Erythroblast (primary cell): ENCODE measurements at regions not wholly inside any gene's neighbourhood (a gene's known extent, or its start where the extent isn't known, plus 50 kb on each side); places are given as distances from the start of the nearest gene placed in this dataset.
A peak's percentile ranks its signal among the peaks of the same experiment; 100 is the strongest.

ENCODE experiments used
- DNase-seq, 2 experiments: peaks; one replicate each; lab custom pipeline; 2025; lab: John Stamatoyannopoulos, UW
- GATA1 ChIP-seq: IDR thresholded peaks from 2 replicates; pipeline ENCODE4 v1.6.1; 2011; ENCODE audit warnings: low read depth, mild to moderate bottlenecking, control low read depth, low read length, moderate library complexity
- POLR2A ChIP-seq: IDR thresholded peaks from 2 replicates; pipeline ENCODE4 v1.6.1; 2011; ENCODE audit warnings: mild to moderate bottlenecking, low read length

DNA sequence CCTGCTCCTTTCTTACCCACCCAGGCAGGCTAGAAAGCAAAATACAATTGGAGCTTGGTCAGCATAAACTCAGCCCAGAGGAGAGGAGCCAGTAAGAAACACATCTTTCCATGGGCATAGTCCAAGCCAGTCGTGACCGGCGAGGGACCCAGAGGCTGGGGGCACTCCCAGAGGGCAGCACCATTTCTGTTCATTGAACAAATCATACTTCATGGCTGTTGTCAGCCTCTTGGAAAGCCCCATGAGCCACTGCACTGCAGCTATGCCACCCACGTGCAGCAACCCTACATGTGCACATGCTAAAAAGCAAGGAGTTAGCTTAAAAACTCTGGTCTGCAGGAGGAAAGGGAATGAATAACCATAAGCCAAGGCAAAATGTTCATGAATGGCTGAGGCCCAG lies 90.0 kb upstream of the CDKN3 start:
- no peak for TF ChIP-seq GATA1
- TF ChIP-seq POLR2A, result no peak
- DNase-seq, result no peak

DNA sequence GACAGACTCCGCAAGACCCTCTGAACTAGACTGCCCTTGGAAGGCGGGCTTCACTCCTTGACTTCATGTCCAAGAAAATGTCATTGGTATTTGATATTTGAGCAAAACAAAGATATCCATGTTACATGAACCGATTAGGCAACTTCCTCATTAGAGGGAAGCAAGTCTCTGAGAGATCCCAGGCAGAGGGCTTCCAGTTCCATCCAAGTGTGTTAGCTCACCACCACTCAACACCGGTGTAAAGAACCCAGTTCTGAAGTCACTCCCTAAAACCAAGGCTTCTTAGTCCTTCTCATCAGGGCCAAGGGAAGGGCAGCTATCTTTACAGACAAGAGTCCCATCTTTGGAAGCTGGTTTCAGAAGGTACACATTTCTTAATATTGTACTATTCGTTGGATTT lies 87.2 kb upstream of the CDKN3 start:
- no peak for DNase-seq
- TF ChIP-seq POLR2A (no peak), GATA1 (no peak)

DNA sequence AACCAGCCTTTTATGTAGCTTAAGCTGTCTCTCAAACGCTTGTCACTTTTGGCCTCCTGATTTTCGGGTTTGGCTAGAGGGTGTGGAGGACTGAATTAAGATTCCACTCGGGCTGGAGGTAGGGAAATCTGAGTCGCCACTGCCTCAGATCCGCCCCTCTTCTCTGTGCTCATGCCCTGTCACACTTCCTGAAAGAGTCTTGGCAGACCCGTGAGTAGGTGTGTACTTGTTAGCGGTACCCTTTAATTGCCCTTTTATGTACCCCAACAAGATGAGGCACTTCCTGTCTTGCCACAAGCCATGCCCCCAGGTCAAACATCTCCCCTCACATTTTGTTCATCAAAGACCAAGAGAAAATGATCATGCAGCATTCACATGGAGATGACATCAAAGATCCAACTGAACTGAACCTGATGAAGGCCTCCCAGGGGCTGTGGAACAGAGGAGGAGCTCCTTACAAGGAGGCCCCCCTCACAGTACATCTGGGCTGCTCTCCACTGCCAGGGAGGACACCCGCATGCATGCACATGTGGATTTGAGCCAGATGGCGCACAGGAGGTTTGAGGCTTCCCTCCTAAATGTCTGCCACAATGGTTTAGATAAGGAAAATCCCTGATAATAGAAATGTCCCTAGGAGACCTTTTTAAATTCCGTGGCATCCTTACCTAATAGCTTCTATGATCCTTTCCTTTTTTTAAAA lies 86.5 kb upstream of the CDKN3 start:
- TF ChIP-seq POLR2A (no peak), GATA1 (no peak)
- DNase-seq, result no peak

DNA sequence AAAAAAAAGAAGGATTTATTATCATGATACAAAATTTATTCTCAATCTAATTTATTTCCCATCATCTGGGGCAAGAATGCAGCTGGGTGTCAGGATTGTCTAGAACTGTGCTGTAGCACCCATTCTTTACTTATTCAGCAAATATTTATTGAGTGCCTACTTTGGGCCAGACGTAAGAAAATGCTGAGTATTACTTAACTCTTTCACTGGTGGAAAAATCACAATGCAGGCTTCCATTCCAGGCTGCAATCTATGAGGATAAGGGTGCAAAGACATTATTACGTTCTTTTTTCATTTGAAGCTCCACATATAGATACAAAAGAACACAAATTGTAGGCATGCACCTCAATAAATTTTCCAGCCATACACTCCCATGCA lies 86.0 kb upstream of the CDKN3 start:
- no peak for TF ChIP-seq POLR2A
- TF ChIP-seq GATA1, result no peak
- DNase-seq, result no peak

DNA sequence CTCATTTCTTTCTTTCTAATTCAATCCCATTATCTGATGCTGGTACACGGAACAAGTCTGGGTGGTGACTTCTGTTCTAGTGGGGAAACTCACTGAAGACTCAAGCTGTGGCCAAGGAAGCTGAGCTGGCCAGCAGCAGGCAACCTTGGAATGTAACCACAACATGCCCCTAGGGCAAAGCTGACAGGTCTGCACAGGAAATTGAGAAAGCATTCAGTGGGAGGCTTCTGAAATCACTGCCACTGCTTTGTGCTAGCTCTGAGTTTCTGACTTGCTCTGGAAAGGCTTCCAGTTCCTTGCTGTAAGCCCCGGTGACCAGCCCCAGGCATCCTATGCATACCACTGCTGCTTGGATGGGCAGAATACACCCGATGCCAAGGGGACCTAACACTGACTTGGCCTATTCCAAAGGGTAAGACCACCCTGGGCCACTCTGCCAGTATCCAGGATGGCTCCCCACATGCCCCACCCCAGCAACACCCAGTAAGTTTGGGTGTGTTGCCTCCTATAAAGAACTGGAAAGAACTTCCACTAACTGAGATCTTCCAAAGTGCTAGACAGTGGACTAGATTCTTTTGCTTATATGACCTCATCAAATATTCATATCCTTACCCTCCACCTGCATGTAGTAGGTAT lies 84.5 kb upstream of the CDKN3 start:
- TF ChIP-seq POLR2A (no peak), GATA1 (no peak)
- no peak for DNase-seq

DNA sequence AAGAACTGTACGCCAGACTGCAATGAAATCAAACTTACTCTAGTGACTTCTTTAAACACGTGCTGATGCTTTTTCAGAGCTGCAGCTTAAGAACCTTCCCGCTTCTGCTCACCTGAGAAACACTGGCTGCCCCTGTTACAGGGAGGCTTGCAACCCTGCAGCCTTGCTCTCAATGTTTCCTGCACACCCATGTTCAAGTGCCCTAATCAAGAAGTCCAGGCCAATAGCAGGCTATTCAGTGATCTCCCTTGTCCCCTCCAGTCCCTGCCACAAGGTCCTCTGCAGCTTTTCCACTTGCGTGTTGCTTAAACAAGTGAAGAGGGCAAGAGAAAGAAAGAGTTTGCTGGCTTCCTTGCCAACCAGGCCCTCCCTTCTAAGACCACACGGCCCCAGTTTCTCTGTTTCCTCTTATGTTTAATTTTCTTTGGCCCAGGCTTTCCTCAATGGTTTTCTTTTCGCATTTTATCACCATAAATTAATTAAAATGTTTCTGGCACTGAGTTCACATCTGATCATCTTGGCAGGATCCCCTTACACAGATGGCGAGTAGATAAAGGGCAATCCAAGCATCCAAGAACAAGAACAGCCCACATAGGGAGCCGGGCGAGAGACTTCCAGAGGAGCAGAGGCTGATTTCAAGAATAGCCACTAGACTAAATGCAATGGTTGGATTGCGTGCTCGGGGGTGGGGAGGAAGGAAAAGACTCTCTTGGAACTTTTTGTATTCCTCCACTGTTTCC lies 82.3 kb upstream of the CDKN3 start:
- TF ChIP-seq POLR2A (no peak), GATA1 (no peak)
- no peak for DNase-seq

DNA sequence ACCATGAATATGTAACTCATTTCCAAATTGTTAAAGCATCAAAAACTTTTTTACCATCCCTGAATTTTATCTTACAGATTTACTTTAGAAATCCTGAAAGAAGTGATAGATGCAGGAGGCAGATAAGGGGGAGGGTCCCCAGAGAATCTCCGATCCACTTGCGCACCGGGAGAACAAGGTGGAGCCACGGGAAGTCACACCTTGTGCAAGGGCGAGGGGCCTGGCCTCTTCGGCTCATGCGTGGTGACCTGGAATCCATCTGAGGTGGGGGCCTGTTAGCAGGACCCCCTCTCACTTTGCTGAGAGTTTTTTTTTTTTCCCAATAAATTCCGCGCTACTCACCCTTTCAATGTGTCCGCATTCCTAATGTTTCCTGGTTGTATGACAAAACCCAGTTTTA lies 80.2 kb upstream of the CDKN3 start:
- DNase-seq, result no peak
- TF ChIP-seq GATA1 (no peak), POLR2A (no peak)

DNA sequence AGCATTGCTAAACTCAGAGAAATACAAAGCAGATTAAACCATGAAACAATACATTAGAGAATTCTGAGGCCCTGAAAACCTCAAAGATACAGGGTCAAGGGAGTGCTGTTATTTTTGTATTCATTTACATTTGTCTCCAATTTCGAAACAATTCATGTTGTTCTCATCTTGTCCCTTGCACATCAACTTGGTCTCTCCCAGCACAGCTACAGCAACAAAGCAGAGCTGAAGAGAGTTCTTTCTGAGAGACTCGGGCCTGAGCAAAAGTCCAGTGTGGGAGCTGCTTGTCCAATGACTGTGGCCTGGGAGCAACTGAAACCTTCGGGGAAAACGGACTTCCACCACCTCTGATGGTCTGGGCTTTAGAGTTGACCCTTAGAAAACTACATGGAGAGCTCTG lies 79.4 kb upstream of the CDKN3 start:
- no peak for TF ChIP-seq POLR2A
- DNase-seq, result no peak

DNA sequence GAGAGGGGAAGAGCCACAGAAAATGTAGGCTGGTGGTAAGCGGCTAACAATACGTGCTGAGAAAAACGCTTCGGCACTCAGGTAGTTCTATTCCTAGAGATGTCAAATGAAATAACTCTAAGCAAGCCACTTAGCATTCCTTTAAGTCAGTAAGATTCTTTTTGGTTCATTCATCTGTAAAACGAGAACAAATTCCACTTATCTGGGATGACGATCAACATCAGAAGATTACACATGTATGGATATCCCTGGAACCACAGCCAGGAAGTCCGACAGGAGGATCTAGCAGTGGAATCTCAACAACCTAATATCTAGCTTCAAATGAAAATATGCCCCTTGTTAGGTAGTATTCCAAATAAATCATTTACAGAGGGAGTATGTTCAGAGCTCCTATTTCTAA lies 74.6 kb upstream of the CDKN3 start:
- TF ChIP-seq POLR2A (no peak), GATA1 (no peak)
- DNase-seq, result no peak

DNA sequence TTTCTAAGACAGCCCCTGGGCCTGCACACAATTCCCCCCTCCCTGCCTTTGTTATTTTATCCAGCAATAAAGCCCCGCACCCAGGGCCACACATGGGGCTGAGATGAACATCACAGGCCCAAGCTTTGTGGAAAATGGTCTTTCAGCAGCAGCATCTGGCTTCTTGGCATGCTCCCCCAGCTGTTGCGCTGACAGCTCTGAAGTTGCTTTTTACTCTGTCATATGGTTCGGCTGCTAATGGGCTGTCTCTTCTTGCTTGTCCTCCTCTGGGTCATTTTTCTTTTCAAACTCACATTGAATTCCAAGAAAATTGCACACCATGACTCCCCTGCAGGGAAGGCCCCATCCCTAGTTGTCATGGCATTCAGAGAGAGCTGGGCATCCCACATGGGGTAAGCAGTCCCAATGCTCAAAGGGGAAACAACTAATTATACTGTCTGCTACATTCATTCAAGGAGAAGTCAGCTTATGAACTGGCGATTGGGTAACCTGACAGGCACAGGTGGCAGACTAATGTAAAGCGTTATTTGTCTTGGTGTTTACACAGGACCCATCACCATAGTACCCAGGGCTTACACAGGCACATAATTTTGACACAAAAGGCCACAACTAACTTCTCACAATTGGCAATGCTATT lies 74.0 kb upstream of the CDKN3 start:
- TF ChIP-seq GATA1, result no peak
- no peak for TF ChIP-seq POLR2A
- DNase-seq, result no peak

DNA sequence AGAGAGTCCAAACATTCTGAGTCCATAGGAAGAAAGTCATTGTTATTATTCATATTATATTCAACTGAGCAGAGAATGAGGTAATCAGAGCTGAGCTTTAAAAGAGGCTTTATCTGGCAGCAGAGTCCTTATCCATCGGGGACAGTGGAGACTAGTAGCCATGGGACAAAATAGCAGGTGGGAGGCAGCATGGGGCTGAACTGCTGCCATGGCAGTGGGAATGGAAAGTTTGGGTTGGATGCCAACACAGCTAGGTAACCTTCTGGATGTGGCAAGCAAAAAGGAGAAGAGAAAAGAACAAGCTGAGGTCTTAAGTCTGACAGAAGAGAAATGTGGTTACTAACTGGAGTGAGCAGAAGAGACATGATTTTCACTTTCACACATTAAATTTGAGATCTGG lies 71.0 kb upstream of the CDKN3 start:
- DNase-seq, result no peak
- TF ChIP-seq POLR2A (no peak), GATA1 (no peak)

DNA sequence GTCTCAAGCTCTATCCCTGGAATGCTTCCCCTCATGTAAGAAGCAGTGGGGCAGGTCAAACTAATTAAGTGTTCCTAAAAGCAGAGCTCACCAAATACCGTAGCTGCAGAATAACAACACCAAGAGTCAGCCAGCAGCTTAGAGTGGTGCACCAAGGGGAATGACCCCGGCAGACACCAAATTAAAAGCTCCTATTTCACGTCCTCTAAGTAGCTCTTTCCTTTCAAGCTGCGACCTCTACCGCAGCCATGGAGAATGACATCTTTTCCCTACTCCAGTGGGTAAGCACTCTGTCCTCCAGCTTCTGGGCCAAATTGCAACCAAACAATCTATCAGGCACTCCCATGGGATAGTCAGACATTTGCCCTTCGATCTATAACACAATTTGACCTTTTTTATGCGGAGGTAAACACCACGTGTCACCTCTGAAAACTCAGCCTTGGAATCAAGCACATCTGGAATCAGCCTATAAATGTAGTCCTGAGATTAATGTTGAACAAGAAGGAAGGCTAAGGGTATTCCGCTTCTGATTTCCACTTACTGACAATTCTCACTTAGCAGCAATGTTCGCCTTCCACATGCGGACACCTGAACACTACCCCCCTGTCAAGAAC lies 67.6 kb upstream of the CDKN3 start:
- DNase-seq, result peak; percentile 13 to 34
- no peak for TF ChIP-seq GATA1
- TF ChIP-seq POLR2A, result no peak

DNA sequence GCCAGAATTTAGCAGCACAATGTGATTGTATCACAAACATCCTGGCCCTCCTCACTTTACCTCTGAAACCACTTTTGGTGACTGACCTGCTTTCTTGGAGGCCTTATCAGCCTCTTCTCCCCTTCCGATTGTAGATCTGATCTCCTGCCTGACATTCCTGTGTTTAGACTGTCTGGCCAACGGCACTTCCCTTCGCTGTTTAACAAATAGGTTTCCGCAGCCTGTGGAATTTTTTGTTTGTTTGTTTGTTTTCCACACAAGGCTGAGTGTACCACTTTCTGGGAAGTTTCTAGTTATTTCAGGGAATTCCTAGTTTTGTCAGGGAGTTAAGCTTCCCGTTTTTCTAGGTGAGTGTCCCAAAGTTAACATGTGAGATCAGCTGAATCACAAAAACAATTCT lies 65.9 kb upstream of the CDKN3 start:
- TF ChIP-seq GATA1, result no peak
- TF ChIP-seq POLR2A, result no peak

DNA sequence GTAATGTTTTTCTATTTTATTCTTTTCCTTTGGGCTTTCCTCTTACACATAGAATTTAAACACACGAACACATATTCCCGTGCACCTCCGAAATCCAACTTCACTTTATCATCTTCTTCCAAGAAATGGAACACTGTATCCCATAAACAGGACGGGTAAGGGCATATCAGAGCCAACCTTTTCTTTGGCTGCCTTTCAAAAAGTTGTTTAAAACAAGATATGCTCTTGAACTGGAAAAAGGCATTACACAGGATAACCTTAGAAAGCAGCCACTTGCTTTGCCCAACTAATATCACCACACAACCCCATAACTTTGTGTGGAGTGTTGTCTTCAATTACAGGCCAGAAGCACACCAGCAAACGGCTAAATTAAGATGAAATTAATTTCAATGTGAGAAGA lies 65.3 kb upstream of the CDKN3 start:
- no peak for DNase-seq
- TF ChIP-seq POLR2A, result no peak
- no peak for TF ChIP-seq GATA1

More for the DNA sequence above, 65.9 kb upstream of the CDKN3 start:
- no peak for DNase-seq
